ENCODE measurements at regions not wholly inside any gene's neighbourhood (a gene's known extent, or its start where the extent isn't known, plus 50 kb on each side); places are given as distances from the start of the nearest gene placed in this dataset.
"Not testable (repeated sequence)": the region's sequence is repeated elsewhere in the genome, so short reads cannot be mapped to it uniquely, and the experiment has no call there.

DNA sequence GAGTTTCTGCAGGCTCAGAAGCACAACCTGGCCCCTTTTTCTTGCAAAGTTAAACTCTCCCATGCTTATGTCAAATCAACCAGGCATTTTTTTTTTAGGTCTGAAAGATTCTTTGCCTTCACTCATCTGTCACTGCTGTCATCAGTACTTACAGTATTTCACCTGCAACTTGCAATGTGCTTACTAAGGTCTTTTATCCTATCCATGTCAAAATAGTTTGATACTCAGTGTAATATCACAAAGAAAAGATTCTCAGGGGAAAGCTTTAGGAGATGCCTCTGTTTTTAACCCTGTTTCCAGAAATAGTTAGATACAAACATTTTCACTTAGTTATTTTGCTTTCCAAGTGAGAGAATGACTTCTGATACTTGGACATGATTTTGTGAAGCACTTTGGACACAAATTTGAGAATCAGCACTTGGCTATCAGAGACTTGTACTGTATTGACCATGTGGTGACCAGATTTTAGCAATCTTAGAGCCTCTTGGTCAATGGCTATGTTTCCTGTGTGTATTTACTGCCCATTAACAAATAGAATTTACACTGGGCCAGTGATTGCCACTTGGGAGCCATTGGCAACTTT lies 428.2 kb downstream of the IRX1 start:
- DNase-seq (no peak), ATAC-seq (replicated peaks in 1 of 2) (no peak)
- H3K4me1 Mint-ChIP-seq (ENCODE audit: low read depth), result no peaks in the 10 kb centered on the region
- no peaks in the 10 kb centered on the region for H3K27me3 Mint-ChIP-seq (ENCODE audit: low read depth)
- no peak overlapping the region for H3K27ac Mint-ChIP-seq
- H3K4me3 Mint-ChIP-seq, result no peak overlapping the region
- H3K9me3 Mint-ChIP-seq, result peaks cover 0 to 7% of the 10 kb centered on the region in 2 donors
- H3K36me3 Mint-ChIP-seq (ENCODE audit: insufficient read depth in 2 of 2), result no peaks in the 10 kb centered on the region

DNA sequence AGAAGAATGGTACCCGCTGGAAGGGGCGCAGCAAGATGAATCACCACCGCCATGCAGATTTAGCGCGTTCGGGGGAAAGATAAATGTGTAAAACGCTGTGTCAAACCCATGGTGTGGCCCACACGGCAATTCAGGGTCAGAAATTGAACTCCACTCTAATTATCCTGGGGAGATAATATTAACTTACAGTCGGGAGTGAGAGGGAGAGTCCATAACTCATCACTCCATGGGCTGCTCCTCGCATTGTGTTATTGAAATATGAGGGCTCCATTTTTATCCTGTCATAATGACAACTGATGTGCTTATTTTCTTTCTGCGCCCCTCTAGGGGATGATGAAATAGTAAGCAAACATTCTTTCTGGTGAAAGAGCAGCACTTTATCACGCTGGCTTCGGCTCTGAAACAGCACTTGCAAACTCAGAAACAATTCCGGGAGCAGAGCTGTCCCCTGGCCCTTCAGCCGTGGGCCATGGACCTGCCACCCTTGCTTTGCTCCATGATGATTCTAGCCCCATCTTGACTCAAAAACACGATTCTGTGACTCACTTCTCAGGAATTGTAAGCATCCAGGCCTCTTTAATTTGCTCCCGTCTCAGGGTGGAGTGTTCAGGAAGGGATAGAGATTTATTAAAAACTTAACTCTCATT lies 431.6 kb downstream of the IRX1 start:
- H3K4me3 Mint-ChIP-seq, result no peak overlapping the region
- no peaks in the 10 kb centered on the region for H3K4me1 Mint-ChIP-seq (ENCODE audit: low read depth)
- peaks cover 0 to 2% of the 10 kb centered on the region in 2 donors for H3K9me3 Mint-ChIP-seq
- H3K27me3 Mint-ChIP-seq (ENCODE audit: low read depth), result no peaks in the 10 kb centered on the region
- no peaks in the 10 kb centered on the region for H3K36me3 Mint-ChIP-seq (ENCODE audit: insufficient read depth in 2 of 2)
- no peak overlapping the region for H3K27ac Mint-ChIP-seq
- DNase-seq (no peak), ATAC-seq (replicated peaks in 1 of 2) (no peak)

DNA sequence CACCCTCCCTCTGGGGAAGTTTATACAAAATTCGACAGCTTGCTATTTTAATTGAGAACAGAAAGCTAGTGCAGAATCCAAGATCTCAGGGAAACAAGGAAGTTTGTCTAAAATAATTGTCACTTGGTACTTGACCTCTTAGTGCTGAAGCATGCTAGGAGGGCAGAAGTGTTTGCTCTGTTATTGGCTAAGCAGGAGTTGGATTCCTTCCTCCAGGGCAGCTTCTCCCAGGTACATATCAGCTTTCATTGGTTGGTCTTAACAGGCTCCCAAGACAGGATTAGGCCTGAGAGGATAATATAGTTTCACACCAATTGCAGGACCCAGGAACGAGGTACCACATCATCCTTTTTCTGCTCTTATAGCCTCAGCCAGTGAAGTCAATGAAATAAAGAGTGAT lies 432.8 kb downstream of the IRX1 start:
- Mint-ChIP-seq H3K27me3 (ENCODE audit: low read depth) (no peaks in the 10 kb centered on the region), H3K4me1 (ENCODE audit: low read depth) (no peaks in the 10 kb centered on the region), H3K36me3 (ENCODE audit: insufficient read depth in 2 of 2) (no peaks in the 10 kb centered on the region), H3K9me3 (no peaks in the 10 kb centered on the region), H3K27ac (no peak overlapping the region), H3K4me3 (no peak overlapping the region)
- DNase-seq, result no peak
- no peak for ATAC-seq (replicated peaks in 1 of 2)

DNA sequence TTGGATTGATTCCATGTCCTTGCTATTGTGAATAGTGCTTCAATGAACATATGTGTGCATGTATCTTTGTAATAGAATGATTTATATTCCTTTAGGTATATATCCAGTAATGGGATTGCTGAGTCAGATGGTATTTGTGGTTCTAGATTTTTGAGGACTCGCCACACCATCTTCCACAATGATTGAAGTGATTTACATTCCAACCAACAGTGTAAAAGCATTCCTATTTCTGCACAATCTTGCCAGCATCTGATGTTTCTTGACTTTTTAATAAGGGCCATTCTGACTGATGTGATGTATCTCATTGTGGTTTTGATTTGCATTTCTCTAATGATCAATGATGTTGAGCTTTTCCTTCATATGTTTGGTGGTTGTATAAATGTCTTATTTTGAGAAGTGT lies 437.9 kb downstream of the IRX1 start:
- not testable (repeated sequence) for H3K36me3 Mint-ChIP-seq (ENCODE audit: insufficient read depth in 2 of 2); ATAC-seq (replicated peaks in 1 of 2); H3K27ac Mint-ChIP-seq; H3K4me3 Mint-ChIP-seq; DNase-seq; H3K27me3 Mint-ChIP-seq (ENCODE audit: low read depth); H3K9me3 Mint-ChIP-seq; H3K4me1 Mint-ChIP-seq (ENCODE audit: low read depth)

DNA sequence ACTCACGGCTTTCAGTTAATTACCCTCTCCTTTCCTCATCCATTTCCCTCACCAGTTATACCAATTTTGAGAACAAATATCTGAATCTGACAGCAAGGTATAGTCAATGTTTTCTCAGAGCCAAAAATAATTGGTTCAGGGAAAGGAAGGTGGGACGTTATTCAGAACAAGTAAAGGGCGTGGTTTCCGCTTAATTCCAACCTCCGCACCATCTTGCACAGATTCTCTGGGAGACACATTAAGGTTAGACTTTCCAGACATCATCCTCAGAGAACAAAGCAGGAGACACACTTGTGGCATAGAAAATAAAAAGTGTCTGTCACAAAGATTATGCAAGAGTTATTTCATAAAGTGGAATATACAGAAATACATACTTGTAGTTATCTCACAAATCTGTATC lies 441.2 kb downstream of the IRX1 start:
- no peak overlapping the region for H3K27ac Mint-ChIP-seq
- peaks cover 7% of the 10 kb centered on the region for H3K4me1 Mint-ChIP-seq (ENCODE audit: low read depth)
- no peak overlapping the region for H3K4me3 Mint-ChIP-seq
- H3K9me3 Mint-ChIP-seq, result peaks cover 6% of the 10 kb centered on the region in 2 donors
- peaks cover 0 to 3% of the 10 kb centered on the region in 2 donors for H3K36me3 Mint-ChIP-seq (ENCODE audit: insufficient read depth in 2 of 2)
- DNase-seq, result no peak
- H3K27me3 Mint-ChIP-seq (ENCODE audit: low read depth), result no peaks in the 10 kb centered on the region
- ATAC-seq (replicated peaks in 1 of 2), result no peak

DNA sequence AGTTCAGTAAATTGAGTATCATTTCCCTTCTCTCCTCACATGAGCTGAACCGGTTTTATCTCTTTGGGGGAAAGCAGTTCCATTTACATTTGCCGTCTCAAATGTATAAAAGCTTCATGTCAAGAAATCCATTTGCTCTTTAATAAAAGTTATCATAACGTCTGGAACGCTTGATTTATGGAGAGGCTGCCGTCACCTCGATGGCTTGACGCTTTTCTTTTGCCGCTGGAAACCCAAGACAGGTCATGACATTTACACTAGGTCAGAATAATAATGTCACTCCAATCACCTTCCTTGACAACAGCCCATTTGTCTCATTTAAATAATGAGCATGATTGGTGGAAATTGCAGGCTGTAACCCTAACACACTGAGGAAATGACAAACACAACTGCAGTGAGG lies 443.4 kb downstream of the IRX1 start:
- DNase-seq, result no peak
- no peak for ATAC-seq (replicated peaks in 1 of 2)
- H3K4me1 Mint-ChIP-seq (ENCODE audit: low read depth), result peaks cover 12% of the 10 kb centered on the region
- H3K27me3 Mint-ChIP-seq (ENCODE audit: low read depth), result no peaks in the 10 kb centered on the region
- H3K36me3 Mint-ChIP-seq (ENCODE audit: insufficient read depth in 2 of 2), result peaks cover 0 to 7% of the 10 kb centered on the region in 2 donors
- H3K27ac Mint-ChIP-seq, result no peak overlapping the region
- peaks cover 6 to 9% of the 10 kb centered on the region in 2 donors for H3K9me3 Mint-ChIP-seq
- H3K4me3 Mint-ChIP-seq, result no peak overlapping the region

DNA sequence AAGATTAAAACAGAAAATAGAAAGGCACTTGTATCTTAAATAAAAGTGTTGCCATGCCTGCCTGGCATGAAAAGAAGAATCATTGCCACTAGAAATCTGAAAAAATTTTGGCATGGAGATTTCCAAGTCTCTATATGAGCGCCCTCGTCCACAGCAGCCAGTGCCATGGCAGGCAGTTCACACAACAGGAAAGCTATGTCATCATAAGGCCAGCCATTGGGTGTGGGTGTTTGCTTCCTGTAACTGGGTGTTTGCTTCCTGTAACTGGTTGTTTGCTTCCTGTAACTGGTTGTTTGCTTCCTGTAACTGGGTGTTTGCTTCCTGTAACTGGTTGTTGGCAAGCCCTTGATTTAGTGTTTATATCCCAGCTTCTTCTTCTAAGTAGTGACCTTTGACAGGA lies 446.7 kb downstream of the IRX1 start:
- H3K4me1 Mint-ChIP-seq (ENCODE audit: low read depth), result peaks cover 12% of the 10 kb centered on the region
- ATAC-seq (replicated peaks in 1 of 2) (peak; percentile 36 to 43), DNase-seq (no peak)
- no peak overlapping the region for H3K27ac Mint-ChIP-seq
- H3K27me3 Mint-ChIP-seq (ENCODE audit: low read depth), result no peaks in the 10 kb centered on the region
- peaks cover 6 to 9% of the 10 kb centered on the region in 2 donors for H3K9me3 Mint-ChIP-seq
- peaks cover 0 to 7% of the 10 kb centered on the region in 2 donors for H3K36me3 Mint-ChIP-seq (ENCODE audit: insufficient read depth in 2 of 2)
- no peak overlapping the region for H3K4me3 Mint-ChIP-seq

DNA sequence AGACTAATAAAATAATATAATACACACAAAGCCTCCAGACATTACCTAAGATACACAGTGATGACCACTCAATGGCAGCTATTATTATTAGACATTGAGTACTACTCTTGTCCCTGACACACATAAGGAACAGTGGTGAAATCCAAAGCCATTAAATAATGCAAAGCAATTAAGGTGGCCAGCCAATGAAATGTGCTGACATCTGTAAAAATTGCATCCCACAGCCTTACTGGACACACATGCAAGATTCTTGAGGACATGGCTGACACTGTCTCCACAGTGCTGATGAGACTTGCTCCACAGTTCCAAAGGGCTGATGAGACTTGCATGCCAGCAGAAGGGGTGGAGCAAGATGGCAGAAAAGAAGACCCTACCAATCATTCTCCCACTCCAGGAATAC lies 447.5 kb downstream of the IRX1 start:
- DNase-seq, result no peak
- peaks cover 0 to 7% of the 10 kb centered on the region in 2 donors for H3K36me3 Mint-ChIP-seq (ENCODE audit: insufficient read depth in 2 of 2)
- no peaks in the 10 kb centered on the region for H3K27me3 Mint-ChIP-seq (ENCODE audit: low read depth)
- ATAC-seq (replicated peaks in 1 of 2), result no peak
- H3K4me1 Mint-ChIP-seq (ENCODE audit: low read depth), result peaks cover 12% of the 10 kb centered on the region
- no peak overlapping the region for H3K4me3 Mint-ChIP-seq
- no peak overlapping the region for H3K27ac Mint-ChIP-seq
- H3K9me3 Mint-ChIP-seq, result peaks cover 6 to 9% of the 10 kb centered on the region in 2 donors

DNA sequence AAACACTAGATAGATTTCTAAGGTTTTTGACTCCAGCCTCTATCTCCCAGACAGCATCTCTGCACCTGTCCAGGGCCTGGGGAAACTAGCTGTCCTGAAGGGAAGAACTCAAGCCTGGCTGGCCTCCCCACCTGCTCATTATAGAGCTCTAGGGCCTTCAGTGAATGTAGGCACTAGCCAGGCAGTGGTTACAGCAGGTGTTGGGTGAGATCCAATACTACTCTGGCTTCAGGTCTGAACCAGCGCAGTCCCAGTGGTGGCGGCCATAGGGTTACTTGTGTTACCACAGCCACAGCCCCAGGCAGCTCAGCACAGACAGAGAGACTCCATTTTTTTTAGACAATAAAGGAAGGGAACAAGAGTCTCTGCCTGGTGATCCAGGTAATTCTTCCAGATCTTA lies 449.2 kb downstream of the IRX1 start:
- H3K4me3 Mint-ChIP-seq, result no peak overlapping the region
- DNase-seq (no peak), ATAC-seq (replicated peaks in 1 of 2) (no peak)
- H3K27ac Mint-ChIP-seq, result no peak overlapping the region
- H3K9me3 Mint-ChIP-seq, result peaks cover 4 to 7% of the 10 kb centered on the region in 2 donors
- peaks cover 12% of the 10 kb centered on the region for H3K4me1 Mint-ChIP-seq (ENCODE audit: low read depth)
- no peaks in the 10 kb centered on the region for H3K27me3 Mint-ChIP-seq (ENCODE audit: low read depth)
- peaks cover 0 to 7% of the 10 kb centered on the region in 2 donors for H3K36me3 Mint-ChIP-seq (ENCODE audit: insufficient read depth in 2 of 2)

DNA sequence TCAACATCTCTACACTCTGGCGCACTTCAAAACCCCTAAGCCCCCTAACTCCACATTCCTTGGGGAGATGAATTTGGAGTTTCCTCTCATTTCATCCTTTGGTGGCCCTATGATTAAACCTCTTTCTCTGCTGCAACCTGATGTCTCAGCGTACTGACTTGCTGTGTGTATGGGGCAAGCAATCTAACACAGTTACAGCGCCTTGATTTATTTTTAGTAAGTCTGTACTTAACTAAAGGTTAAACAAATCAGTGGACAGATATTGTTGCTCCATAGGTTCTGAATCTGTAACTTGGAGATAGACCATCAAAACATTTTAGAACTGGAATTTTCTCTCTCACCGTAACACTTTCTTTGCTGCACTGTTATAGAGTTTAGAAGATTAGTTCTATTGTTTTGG lies 452.8 kb downstream of the IRX1 start:
- no peaks in the 10 kb centered on the region for H3K27me3 Mint-ChIP-seq (ENCODE audit: low read depth)
- H3K36me3 Mint-ChIP-seq (ENCODE audit: insufficient read depth in 2 of 2), result no peaks in the 10 kb centered on the region
- H3K4me3 Mint-ChIP-seq, result no peak overlapping the region
- peaks cover 0 to 2% of the 10 kb centered on the region in 2 donors for H3K9me3 Mint-ChIP-seq
- no peak for ATAC-seq (replicated peaks in 1 of 2)
- H3K4me1 Mint-ChIP-seq (ENCODE audit: low read depth), result no peaks in the 10 kb centered on the region
- no peak for DNase-seq
- H3K27ac Mint-ChIP-seq, result no peak overlapping the region

DNA sequence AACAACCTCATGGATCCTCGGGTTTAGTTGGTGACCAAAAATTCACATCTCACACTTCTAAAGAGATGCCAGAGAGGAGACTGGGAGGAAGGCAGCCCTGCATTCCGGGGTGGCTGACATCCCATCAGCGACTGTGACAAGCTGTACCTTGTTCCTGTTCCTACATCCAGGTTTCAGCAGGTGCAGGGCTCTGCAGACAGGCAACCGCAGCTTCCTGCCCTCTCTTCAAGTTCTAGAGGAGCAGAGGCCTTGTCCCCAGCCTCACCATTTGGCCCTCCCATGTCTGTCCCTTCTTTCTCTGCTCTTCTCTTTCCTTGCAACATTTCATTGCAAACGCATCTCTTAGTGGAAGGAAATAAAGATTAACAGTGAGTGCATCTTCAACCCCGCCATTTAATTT lies 454.6 kb downstream of the IRX1 start:
- H3K36me3 Mint-ChIP-seq (ENCODE audit: insufficient read depth in 2 of 2), result no peaks in the 10 kb centered on the region
- no peak overlapping the region for H3K27ac Mint-ChIP-seq
- no peaks in the 10 kb centered on the region for H3K27me3 Mint-ChIP-seq (ENCODE audit: low read depth)
- no peak overlapping the region for H3K4me3 Mint-ChIP-seq
- H3K9me3 Mint-ChIP-seq, result peaks cover 0 to 2% of the 10 kb centered on the region in 2 donors
- H3K4me1 Mint-ChIP-seq (ENCODE audit: low read depth), result no peaks in the 10 kb centered on the region
- DNase-seq (no peak), ATAC-seq (replicated peaks in 1 of 2) (no peak)

DNA sequence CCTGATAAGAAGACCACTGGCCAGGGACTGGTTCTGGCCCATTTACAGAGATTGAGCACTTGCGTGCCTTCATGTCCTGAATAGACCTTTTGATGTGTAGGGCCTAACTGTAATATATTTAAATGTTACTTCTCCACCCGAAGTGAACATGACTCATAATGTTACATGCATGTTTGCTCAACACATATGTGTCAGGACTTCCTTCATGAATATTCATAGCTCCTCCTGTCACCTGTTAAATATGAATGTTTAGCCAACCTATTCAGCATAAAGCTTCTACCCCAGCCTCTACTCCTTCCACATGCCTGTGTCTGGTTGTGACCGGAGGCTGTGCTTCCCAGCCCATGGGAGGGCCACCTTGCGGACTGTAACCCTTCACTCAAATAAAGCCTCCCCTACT lies 457.5 kb downstream of the IRX1 start:
- Mint-ChIP-seq H3K4me1 (ENCODE audit: low read depth) (no peaks in the 10 kb centered on the region), H3K36me3 (ENCODE audit: insufficient read depth in 2 of 2) (peaks cover 0 to 2% of the 10 kb centered on the region in 2 donors), H3K4me3 (no peak overlapping the region), H3K27ac (no peak overlapping the region), H3K9me3 (peaks cover 0 to 4% of the 10 kb centered on the region in 2 donors), H3K27me3 (ENCODE audit: low read depth) (no peaks in the 10 kb centered on the region)
- ATAC-seq (replicated peaks in 1 of 2) (no peak), DNase-seq (no peak)

DNA sequence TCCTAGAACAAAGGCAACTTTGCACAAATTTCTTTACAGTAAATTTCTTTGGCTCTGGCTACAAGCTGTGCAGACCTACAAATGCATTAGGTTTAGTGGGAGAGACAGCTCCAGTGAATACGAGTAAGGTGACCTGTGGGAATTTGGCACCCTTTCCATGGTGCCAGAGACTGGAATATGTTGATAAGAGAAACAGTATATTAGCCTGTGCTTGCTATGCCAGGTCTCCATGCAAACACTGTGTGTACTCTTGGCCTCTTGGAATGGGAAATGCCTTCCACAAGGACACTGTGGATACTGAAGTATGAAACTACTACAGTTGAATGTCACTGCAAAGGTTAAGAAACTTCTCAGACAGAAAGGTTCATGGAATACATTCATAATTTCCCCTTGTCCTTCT lies 458.5 kb downstream of the IRX1 start:
- ATAC-seq (replicated peaks in 1 of 2), result no peak
- peaks cover 0 to 4% of the 10 kb centered on the region in 2 donors for H3K9me3 Mint-ChIP-seq
- peaks cover 0 to 2% of the 10 kb centered on the region in 2 donors for H3K36me3 Mint-ChIP-seq (ENCODE audit: insufficient read depth in 2 of 2)
- H3K27me3 Mint-ChIP-seq (ENCODE audit: low read depth), result no peaks in the 10 kb centered on the region
- no peak overlapping the region for H3K4me3 Mint-ChIP-seq
- H3K27ac Mint-ChIP-seq, result no peak overlapping the region
- no peak for DNase-seq
- H3K4me1 Mint-ChIP-seq (ENCODE audit: low read depth), result no peaks in the 10 kb centered on the region

DNA sequence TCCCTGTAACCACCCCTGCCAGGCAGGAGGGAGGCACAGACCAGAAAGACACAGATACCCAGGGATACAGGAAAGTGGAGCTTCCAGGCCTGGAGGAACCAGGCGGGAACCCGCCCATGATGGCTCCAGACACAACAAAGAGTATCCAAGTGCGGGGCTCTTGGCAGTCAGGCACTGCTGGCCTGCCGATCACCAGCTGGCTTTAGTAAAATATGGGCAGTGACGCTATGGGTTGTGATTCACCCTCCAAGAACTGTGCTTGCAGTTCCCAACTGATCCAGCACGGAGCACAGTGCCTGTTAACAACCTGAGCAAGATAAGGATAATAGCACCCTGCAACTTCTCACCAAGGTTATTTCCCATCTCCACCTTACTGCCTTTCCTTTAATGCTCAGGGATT lies 463.3 kb downstream of the IRX1 start:
- DNase-seq (no peak), ATAC-seq (replicated peaks in 1 of 2) (no peak)
- Mint-ChIP-seq H3K4me1 (ENCODE audit: low read depth) (no peaks in the 10 kb centered on the region), H3K27ac (no peak overlapping the region), H3K27me3 (ENCODE audit: low read depth) (no peaks in the 10 kb centered on the region), H3K9me3 (peaks cover 0 to 4% of the 10 kb centered on the region in 2 donors), H3K4me3 (no peak overlapping the region), H3K36me3 (ENCODE audit: insufficient read depth in 2 of 2) (peaks cover 0 to 2% of the 10 kb centered on the region in 2 donors)

Measured in activated T-cell treated with anti-CD3 and anti-CD28 coated beads, Interleukin-2, amount 50 U/mL, for 72 hours (primary cell).